ENCODE measurements at regions not wholly inside any gene's neighbourhood (a gene's known extent, or its start where the extent isn't known, plus 50 kb on each side); places are given as distances from the start of the nearest gene placed in this dataset.
"Not testable (repeated sequence)": the region's sequence is repeated elsewhere in the genome, so short reads cannot be mapped to it uniquely, and the experiment has no call there.

GRCh38 chr13:112220925-112221324 lies 154.0 kb downstream of the SOX1 start:
- no peak for DNase-seq
- no peak overlapping the region for H3K4me3 ChIP-seq
- H3K36me3 ChIP-seq = no peaks in the 10 kb centered on the region
- no peak overlapping the region for H3K27ac ChIP-seq
- ATAC-seq = no peak
- intact Hi-C loops (cut with DNase I) = no loop called here
- no peaks in the 10 kb centered on the region for H3K9me3 ChIP-seq
- 90% methylated on average over 15 of the region's 15 CpGs for WGBS, 2 donors
- no peaks in the 10 kb centered on the region for H3K4me1 ChIP-seq
- H3K27me3 ChIP-seq = peaks cover 0 to 36% (median 16%) of the 10 kb centered on the region in 7 donors
- TF ChIP-seq CTCF (IDR thresholded peaks at IDR 0.05) = no peak

GRCh38 chr13:112222971-112223370 lies 153.2 kb upstream of the SPACA7 start:
- H3K4me3 ChIP-seq = no peak overlapping the region
- H3K9me3 ChIP-seq = peaks cover 0 to 2% (median 0%) of the 10 kb centered on the region in 11 donors
- WGBS, 2 donors = 77 to 83% methylated on average over 14 of the region's 14 CpGs
- intact Hi-C loops (cut with DNase I) = no loop called here
- no peaks in the 10 kb centered on the region for H3K4me1 ChIP-seq
- TF ChIP-seq CTCF (IDR thresholded peaks at IDR 0.05) = no peak
- no peaks in the 10 kb centered on the region for H3K36me3 ChIP-seq
- ATAC-seq = no peak
- DNase-seq = no peak
- H3K27ac ChIP-seq = no peak overlapping the region
- peaks cover 0 to 22% (median 16%) of the 10 kb centered on the region in 7 donors for H3K27me3 ChIP-seq

GRCh38 chr13:112223929-112224328 lies 152.2 kb upstream of the SPACA7 start:
- H3K9me3 ChIP-seq; H3K36me3 ChIP-seq; intact Hi-C loops (cut with DNase I); H3K27ac ChIP-seq; H3K4me1 ChIP-seq; DNase-seq; ATAC-seq; H3K4me3 ChIP-seq: not testable (repeated sequence)
- 71 to 75% methylated on average over 9 of the region's 9 CpGs for WGBS, 2 donors
- peaks cover 0 to 18% (median 12%) of the 10 kb centered on the region in 7 donors for H3K27me3 ChIP-seq
- TF ChIP-seq CTCF (IDR thresholded peaks at IDR 0.05) = peak in 2 of 9 donors; percentile 5 to 16

GRCh38 chr13:112225429-112226090 lies 150.6 kb upstream of the SPACA7 start:
- TF ChIP-seq CTCF (IDR thresholded peaks at IDR 0.05) = no peak
- H3K9me3 ChIP-seq = peaks cover 0 to 2% (median 0%) of the 10 kb centered on the region in 11 donors
- no peak overlapping the region for H3K27ac ChIP-seq
- intact Hi-C loops (cut with DNase I) = no loop called here
- H3K4me1 ChIP-seq = no peaks in the 10 kb centered on the region
- no peak overlapping the region for H3K4me3 ChIP-seq
- DNase-seq = no peak
- 73 to 76% methylated on average over 12 of the region's 12 CpGs for WGBS, 2 donors
- H3K36me3 ChIP-seq = no peaks in the 10 kb centered on the region
- no peak for ATAC-seq
- H3K27me3 ChIP-seq = peaks cover 0 to 21% (median 12%) of the 10 kb centered on the region in 7 donors
